Limb (tissue), 2 donors: ENCODE measurements at regions not wholly inside any gene's neighbourhood (a gene's known extent, or its start where the extent isn't known, plus 50 kb on each side); places are given as distances from the start of the nearest gene placed in this dataset.
"Not testable (repeated sequence)": the region's sequence is repeated elsewhere in the genome, so short reads cannot be mapped to it uniquely, and the experiment has no call there.

Experiments used
- DNase-seq, 2 donors: peaks; one replicate each; pipeline ENCODE4 v3.0.0-alpha.2; 2016; ENCODE audit errors: extremely low spot score in 2 of 2

DNA sequence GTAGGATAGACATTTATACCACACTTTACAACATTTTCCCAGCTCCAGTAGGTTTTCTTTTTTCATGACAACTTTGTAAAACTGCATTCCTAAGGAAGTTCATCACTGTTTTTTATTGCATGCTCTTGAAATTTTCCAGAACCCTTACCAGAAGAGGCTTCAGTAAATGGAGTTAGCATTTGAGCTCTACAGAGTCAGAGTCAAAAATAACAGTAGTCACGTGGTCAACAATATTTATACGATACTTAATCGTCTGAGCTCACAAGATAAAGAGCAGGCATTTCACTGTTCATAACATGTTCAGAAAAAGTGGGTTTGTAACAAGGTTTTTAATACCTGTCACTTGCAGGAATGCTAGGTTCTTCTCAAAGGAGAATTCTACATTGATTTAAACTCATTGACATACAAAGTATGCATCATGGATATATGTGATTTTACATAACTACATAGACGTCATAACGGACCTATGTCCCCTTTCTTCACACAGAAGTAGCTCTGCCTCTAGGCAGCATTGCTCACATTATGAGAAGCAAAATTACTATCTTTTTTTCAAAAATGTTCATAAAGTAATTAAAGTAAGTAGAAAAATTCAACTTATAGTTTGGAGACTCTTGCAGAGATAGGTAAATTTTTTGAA lies 187.0 kb upstream of the COL3A1 start:
- DNase-seq = peak in 1 of 2 donors; percentile 70

DNA sequence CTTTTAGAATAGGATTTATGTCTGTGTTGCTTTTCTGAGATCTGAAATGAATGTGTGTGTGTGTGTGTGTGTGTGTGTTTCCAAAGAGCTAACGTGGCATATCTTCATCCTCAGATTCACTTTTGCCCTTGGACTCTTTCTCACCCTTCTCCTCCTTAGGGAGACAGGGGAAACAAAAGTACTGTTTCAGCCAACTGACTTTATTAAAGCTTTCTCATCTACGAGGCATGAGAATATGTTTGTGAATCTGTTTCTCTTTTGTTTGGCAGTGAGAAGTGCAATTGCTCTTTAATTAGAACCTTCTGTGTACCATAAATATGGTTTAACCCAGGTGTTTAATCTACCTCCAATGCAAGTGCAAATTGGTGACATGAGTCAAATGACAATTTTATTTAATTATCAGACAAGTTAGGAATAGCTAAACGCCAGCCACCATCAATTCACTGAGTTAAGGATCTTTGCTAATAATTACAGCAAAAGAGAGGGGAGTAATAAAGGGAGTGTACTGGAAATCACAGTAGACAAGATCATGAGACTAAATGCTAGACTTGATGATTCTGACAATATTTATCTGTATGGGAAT lies 186.4 kb upstream of the COL3A1 start:
- DNase-seq = peak in 1 of 2 donors; percentile 65

DNA sequence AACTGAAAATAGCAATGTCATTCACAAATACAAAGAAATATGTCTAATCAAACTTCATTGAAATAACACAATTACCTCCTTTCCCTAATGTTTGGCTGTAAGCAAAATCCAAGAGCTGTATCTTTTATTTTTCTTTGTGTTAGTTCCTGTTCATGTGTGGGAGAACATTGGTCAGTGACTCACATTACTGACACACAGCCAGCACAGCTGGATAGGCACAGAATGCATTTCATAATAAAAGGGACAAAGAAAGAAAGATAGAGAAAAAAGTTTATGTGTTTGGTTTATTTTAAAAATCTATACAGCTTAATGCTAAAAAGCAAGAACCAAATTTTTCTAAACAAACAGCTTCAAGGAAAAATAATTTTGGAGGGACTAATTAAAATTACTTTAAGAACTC lies 185.6 kb upstream of the COL3A1 start:
- DNase-seq = peak in 1 of 2 donors; percentile 84

DNA sequence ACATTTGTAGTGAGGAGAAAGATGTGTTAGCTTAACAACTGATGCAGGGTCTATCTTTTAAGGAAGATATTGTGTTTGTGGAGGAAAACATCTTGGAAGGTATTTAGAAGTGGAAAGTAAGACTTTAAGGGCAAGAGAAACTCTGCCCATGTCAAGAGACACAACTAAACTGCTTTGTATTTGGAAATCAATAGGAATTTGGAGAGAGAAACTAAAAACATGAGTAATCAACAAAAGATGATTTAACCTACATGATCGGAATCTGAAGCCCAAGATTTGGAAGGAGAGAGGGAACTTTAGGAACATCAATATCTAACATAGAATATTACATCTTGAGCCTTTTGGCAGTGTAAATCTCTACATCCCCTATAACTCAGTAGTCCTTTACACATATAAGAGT lies 184.2 kb upstream of the COL3A1 start:
- no peak for DNase-seq

DNA sequence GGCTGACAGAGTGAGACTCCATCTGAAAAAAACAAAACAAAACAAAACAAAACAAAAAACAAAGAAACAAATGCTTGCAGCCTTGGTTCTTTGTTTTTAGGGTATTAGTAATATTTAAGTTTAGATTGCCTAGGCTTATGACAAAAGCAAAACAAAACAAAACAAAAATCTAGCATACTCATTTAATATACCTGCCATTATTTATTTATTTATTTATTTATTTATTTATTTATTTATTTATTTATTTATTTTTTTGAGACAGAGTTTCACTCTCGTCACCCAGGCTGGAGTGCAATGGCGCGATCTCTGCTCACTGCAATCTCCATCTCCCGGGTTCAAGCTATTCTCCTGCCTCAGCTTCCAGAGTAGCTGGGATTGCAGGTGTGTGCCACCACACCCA lies 179.7 kb upstream of the COL3A1 start:
- not testable (repeated sequence) for DNase-seq

DNA sequence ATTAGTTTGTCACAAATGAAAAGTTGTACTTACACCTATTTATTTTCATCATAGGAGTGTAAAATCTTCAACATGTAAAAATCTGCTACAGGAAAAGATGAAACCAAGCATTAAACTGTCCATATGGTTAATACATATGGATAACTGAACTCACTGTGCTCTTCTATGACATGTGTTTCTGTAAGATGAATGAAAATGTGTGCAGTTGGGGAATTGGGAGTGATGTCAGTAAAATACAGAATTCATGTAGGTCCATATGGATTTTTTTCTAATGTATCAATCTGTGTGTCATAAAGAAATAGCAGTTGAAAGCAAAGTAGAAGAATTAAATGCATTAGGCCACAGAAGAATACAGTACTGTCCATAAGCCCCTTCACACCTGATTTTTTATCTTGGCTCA lies 178.4 kb upstream of the COL3A1 start:
- DNase-seq = no peak

DNA sequence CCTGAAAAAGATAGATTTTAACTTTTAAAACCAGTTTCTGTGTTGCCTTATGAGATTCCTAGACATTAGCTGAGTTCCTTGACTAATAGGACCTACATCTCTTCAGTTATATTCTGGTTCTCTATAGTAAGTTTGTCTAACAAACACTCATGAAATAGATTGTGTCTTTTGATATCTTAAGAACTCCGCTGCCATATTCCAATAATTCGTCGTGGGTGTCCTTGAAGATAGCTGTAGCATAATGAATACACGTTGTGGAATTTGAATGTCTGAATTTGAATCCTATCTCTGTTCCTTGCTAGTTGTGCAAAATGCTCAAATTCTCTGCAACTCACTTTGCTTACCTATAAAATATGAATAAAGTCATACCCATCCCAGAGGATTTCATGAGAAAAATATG lies 176.8 kb upstream of the COL3A1 start:
- DNase-seq = no peak

DNA sequence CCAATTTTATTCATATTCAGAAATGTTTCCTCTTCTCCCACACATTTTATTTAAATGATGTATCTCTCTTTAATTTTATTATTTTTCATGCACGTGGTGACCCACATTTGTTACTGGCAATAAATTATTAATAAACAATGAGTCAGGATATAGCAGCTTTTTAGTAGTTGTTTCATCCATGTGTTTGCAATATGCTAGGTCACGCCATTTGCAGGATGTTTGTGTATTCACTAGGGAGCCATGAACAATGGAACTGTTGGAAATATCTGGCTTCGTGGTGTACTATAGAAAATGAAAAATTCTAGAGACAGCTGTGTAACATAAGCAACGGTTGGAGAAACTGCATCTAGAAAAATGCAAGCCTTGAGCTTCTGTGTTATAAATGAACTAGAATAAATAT lies 176.0 kb upstream of the COL3A1 start:
- DNase-seq = peak in 1 of 2 donors; percentile 93

DNA sequence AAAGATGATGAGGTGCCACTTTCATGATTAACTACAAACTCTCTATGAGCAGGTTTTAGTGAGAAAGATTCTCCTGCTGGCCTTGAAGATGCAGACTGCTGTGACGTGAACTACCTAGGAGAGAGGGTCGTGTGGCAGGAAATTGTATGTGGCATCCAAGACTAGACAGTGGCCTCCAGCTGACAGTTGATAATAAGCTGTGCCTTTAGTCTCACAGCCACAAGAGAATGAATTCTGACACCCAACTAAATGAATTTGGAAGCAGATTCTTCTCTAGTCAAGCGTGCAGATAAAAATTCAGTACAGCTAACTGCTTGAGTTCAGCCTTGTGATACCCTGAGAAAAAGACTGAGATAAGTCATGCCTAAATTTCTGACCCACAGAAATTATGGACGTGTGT lies 169.0 kb upstream of the COL3A1 start:
- no peak for DNase-seq

DNA sequence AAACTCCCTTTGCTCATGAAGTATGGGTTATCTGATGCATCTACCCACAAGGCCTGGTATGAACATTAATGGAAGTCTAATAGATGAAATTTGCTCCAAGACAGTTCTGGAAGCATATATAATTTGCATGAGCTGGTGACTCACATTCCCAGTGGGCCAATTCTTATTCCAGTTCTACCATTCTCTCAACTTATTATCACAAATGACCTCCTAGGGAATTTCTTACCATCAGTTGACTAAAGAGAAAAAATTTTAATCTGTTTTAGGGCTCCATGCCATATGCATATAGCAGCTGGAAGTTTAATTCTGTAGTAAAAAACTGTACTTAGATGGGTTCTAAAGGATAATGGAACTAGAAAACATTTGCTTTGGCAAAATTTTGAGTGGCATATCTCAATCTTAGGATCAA lies 165.2 kb upstream of the COL3A1 start:
- peak in 1 of 2 donors; percentile 50 for DNase-seq

DNA sequence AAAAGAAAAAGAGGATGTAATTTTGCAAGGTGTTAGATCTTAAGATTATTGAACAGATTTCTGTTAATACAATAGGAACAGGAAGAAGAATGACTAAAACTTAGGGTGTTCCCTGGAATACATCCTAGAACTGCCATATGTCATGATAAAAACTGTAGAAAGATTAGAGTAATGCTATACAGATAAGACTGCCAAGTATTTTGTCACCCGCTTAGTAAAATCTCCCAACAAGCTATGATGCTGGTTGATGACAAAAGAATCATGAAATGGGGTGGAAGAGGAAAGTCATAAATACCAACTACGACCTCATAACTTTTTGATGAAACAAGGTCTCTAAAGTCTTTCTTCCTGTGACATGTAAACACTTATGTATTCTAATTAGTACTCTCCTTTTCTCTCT lies 163.6 kb upstream of the COL3A1 start:
- no peak for DNase-seq

DNA sequence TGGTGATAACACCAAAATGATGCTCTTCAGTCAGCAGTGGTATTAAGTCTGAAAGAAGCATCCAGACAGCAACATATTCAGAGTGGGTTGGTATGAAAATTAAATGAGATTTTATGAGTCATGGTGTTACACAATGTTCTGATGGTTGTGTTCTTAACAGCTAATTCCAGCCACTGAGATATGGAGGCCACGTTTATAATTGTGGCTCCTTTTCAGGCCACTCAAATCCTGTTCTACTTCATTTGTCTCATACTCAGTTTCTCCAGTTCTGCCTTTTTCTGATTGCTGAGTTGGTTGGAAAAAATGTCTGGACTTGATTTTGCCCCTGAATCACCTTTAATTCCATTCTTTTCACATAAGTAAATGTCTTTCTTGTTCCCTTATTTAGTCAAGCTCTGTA lies 162.7 kb upstream of the COL3A1 start:
- DNase-seq = no peak

DNA sequence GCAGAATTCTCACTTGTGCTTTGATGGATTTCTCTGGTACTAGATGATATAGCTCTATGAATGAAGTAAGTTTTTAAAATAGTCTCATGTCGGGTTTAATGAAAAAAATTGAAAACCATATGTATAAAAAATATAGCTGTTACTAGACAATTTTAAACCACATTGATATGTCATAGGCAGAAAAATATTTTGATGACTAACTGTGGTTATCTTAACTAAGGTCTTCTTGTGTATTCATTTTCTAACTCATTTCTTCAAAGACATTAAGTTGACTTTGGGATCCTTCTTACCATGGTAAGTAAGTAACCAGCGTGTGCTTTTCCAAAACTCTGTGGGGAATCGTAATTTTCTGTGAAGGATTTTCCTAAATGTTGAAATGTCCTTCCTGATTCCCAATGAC lies 160.9 kb upstream of the COL3A1 start:
- no peak for DNase-seq

DNA sequence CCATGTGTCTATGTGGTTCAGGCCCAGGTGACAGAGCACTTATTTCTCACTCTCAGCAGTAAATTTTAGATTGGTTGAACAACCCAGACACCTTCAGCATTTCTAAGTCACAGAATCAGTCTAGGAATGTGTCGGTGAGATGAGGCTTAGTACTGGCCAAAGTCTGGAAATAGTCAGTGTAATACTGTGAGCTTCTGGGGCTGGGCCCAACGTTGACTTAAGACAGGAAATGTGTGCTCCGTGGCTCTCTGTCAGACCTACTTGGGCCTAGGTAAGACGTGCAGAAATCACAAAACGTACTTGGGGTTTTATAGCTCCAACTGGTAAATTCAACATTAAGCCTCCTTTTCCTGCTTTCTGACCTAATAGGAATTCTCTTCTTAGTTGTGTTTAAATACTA lies 160.3 kb upstream of the COL3A1 start:
- DNase-seq = peak; percentile 54 to 73

DNA sequence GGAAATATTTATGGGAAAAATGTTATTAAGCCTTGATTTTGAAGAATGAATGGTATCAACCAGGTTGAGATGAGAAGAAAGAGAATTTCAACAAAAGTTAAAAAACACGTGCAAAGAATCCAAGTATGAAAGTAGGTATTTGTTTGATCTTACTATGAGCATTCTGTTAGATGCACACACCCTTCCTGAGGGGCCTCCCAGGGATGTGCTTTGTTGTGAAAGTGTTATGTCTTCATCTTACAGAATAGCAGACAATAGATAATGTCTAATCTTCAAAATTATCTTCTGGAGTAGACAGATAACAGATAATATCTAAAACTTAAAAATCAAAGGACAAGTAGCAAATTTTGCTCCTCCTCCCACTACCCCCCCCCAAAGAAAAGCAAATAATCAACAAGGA lies 155.2 kb upstream of the COL3A1 start:
- DNase-seq = no peak

DNA sequence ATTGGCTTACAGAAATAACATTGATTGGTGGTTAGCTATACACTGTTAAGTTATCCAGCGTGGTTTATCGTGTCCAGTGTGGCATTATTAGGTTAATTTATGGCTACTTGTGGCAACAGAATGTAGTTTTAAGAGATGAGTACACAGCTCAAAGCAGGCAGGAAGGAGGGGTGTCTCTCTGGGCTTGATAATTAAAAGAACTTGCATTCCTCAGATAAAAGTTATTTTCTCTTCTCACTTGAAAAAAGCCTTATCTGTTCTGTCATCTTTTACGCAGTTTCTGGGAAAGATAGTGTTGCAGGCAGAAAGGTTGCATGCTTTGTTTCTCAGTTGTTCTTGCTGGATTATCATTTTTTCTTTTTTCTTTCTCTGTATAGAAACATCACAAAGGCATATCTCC lies 154.4 kb upstream of the COL3A1 start:
- DNase-seq = no peak

DNA sequence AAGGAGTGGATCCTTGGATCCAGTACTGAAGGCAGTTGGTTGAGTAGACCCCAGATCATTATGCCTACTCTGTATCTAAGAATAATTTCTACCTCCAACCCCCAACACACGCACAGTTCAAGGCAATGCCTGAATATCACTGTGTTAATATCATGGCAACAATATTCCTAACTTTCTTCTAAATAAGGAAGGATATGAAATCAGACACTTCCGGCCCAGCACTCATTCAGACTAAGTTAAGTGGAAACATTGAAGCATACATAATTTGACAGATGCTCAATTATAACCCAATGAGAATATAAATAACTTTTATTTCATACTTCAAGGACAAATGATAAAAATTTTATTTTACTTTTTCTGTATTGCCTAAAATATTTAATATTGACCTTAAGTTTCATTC lies 153.6 kb upstream of the COL3A1 start:
- no peak for DNase-seq

DNA sequence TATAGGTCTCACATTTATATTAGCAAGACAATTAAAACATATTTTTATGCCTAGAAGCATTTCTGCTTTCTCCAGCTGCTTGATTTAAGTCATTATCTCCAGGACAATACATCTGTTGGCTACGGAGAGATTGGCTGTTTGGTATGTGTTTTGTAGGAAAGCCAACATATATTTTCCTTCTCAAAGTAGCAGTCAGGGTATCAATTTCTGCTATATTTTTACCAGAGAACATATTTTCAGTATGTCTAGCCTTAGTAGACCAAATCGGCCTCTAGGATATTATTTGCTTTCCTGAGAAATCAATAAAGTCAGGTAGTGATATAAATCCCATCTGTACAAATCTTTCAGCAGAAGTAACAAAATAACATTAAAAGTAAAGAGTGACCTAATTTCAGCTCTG lies 150.0 kb upstream of the COL3A1 start:
- DNase-seq = no peak

DNA sequence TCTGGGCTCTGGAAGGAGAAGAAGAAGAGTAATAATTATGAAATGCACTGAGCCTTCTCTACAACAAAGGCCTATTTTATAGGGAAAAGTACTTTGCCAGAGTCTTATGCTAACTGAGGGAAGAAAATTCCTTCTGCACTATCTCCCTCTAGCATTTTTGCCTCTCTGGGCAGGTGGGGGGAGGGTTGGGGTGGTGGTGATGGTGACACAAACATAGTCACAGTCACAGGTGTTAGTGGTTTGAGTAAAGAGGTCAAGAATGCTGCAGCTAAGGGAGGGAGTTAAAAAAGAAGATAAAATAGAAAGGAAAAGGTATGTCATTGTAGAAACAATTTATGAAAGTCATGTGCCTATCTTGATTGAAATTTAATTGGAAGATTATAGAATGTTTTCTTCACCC lies 140.8 kb upstream of the COL3A1 start:
- no peak for DNase-seq

DNA sequence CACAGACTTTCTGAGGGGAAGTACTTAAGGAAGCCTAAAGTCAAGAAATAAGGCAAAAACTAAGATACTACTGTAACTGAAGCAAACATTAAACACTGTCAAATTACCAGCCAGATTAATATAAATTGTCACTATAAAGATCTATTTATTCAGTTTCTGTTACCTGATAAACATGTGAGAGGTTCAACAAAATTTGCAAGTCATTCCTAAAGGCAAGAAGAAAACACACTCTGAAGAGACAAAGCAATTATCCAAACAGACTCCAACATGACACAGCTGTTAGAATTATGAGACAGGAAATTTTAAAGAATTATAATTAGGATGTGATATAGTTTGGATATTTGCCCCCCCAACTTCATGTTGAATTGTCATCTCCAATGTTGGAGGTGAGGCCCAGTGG lies 140.4 kb upstream of the COL3A1 start:
- no peak for DNase-seq

DNA sequence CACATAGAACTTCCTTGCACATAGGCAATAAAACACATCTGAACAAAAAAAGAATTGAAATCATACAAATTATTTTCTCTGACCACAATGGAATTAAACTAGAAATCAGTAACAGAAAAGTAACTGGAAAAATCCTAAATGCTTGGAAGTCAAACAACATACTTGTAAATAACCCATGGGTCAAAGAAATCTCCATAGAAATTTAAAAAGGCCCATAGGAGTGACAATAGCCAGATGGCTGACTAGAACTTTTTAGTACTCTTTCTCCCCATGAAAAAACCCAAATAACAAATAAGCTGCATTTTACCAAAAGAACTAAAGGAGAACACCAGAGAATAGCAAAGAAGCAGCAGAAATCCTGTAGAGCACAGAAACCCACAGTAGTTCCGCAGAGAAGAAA lies 139.2 kb upstream of the COL3A1 start:
- no peak for DNase-seq

DNA sequence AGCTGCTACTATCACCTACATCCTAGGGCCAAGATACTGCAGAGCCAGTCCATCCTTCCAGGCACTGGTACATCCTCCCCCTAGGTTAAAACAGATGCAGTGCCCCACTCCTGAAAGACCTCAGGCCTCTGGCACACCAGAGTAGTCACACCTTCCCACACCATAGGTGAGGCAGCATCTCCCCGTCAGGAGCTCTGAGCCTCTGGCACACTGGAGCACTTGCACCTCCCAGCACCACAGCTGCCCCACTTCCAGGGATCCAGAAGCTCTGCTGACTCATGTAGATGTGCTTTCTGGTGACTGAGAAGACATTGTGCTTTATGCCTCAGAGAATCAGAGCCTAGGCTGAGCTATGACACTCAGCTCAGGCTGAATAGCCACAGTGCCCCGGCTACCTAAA lies 138.4 kb upstream of the COL3A1 start:
- no peak for DNase-seq

DNA sequence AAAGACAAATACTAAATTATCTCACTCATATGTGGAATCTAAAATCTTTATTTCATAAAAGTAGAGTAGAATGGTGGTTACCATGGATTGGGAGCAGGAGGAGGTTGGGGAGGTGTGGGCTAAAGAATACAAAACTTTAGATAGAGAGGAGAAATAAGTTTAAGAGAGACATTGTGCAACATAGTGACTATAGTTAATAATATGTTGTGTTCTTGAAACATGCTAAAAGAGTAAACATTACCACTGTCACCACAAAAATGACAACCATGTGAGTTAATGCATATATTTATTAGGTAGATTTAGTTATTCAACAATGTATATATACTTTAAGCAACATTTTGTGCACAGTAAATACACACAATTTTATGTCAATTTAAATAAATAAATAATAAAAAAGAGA lies 128.5 kb upstream of the COL3A1 start:
- no peak for DNase-seq
